ENCODE measurements at regions not wholly inside any gene's neighbourhood (a gene's known extent, or its start where the extent isn't known, plus 50 kb on each side); places are given as distances from the start of the nearest gene placed in this dataset.

DNA sequence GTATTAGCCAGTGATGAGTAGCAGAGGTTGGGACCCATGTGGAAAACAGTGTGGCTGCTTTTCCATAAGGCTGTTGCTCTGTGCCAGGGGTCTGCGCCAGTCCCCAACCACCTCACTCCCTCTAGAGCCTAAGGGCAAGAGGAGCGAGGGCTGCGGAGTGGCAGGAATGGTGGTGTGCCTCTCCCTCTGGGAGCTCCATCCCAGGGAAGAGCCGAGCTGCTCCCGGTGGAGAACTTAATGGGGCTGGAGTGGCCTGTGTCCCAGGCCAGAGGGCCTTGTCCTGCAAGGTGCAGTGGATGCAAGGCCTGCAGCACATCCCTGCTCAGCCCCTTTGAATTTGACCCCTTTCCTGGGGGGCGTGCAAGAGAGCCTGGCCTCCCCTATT lies 105.4 kb upstream of the GRXCR1 start:
- H3K4me1 ChIP-seq = no peaks in the 10 kb centered on the region
- no peak overlapping the region for H3K4me3 ChIP-seq
- WGBS, 2 donors = 95 to 97% methylated on average over 5 to 6 of the region's 6 CpGs
- no peak overlapping the region for H3K27ac ChIP-seq
- intact Hi-C loops (cut with DNase I; ENCODE audit: low total_unique reads) = no loop called here
- H3K9me3 ChIP-seq = no peaks in the 10 kb centered on the region
- no peaks in the 10 kb centered on the region for H3K27me3 ChIP-seq
- H3K36me3 ChIP-seq (ENCODE audit: low read depth, missing control alignments) = no peaks in the 10 kb centered on the region
- DNase-seq = no peak
- TF ChIP-seq POLR2A (IDR thresholded peaks at IDR 0.05) = no peak
- TF ChIP-seq, protein P1, sequence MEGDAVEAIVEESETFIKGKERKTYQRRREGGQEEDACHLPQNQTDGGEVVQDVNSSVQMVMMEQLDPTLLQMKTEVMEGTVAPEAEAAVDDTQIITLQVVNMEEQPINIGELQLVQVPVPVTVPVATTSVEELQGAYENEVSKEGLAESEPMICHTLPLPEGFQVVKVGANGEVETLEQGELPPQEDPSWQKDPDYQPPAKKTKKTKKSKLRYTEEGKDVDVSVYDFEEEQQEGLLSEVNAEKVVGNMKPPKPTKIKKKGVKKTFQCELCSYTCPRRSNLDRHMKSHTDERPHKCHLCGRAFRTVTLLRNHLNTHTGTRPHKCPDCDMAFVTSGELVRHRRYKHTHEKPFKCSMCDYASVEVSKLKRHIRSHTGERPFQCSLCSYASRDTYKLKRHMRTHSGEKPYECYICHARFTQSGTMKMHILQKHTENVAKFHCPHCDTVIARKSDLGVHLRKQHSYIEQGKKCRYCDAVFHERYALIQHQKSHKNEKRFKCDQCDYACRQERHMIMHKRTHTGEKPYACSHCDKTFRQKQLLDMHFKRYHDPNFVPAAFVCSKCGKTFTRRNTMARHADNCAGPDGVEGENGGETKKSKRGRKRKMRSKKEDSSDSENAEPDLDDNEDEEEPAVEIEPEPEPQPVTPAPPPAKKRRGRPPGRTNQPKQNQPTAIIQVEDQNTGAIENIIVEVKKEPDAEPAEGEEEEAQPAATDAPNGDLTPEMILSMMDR (IDR thresholded peaks at IDR 0.05) = no peak

GRCh38 chr4:42786350-42787078 lies 106.0 kb upstream of the GRXCR1 start:
- H3K27ac ChIP-seq = no peak overlapping the region
- H3K4me3 ChIP-seq = no peak overlapping the region
- H3K27me3 ChIP-seq = no peaks in the 10 kb centered on the region
- H3K4me1 ChIP-seq = no peaks in the 10 kb centered on the region
- intact Hi-C loops (cut with DNase I; ENCODE audit: low total_unique reads) = no loop called here
- no peak for TF ChIP-seq POLR2A (IDR thresholded peaks at IDR 0.05)
- TF ChIP-seq, protein P1 (IDR thresholded peaks at IDR 0.05) = no peak
- H3K9me3 ChIP-seq = no peaks in the 10 kb centered on the region
- H3K36me3 ChIP-seq (ENCODE audit: low read depth, missing control alignments) = no peaks in the 10 kb centered on the region
- WGBS, 2 donors = 55 to 71% methylated on average over 4 to 6 of the region's 6 CpGs
- DNase-seq = no peak

DNA sequence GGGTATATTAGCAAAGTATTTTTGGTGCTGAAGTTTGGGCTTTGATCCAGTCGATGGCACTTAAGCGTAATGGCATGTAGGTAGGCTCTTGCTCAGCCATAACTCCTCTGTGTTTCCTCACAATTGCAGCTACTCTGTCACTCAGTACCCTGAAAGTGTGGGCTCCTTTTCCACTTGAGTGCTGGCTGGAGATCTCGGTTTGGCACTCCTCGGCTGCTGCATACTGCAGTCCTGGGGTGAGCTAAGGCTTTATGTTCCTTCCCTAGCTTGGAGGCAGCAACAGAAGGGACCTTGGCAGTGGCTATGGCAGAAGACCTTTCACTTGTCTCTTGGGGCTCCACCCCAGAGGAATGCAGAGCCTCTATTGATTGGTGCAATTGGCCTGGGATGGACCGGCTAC lies 106.7 kb upstream of the GRXCR1 start:
- no peak overlapping the region for H3K4me3 ChIP-seq
- H3K9me3 ChIP-seq = no peaks in the 10 kb centered on the region
- no peaks in the 10 kb centered on the region for H3K4me1 ChIP-seq
- intact Hi-C loops (cut with DNase I; ENCODE audit: low total_unique reads) = no loop called here
- DNase-seq = no peak
- no peak overlapping the region for H3K27ac ChIP-seq
- no peak for TF ChIP-seq POLR2A (IDR thresholded peaks at IDR 0.05)
- TF ChIP-seq, protein P1 (IDR thresholded peaks at IDR 0.05) = no peak
- no peaks in the 10 kb centered on the region for H3K36me3 ChIP-seq (ENCODE audit: low read depth, missing control alignments)
- WGBS, 2 donors = 82 to 91% methylated on average over 4 to 5 of the region's 5 CpGs
- H3K27me3 ChIP-seq = no peaks in the 10 kb centered on the region

DNA sequence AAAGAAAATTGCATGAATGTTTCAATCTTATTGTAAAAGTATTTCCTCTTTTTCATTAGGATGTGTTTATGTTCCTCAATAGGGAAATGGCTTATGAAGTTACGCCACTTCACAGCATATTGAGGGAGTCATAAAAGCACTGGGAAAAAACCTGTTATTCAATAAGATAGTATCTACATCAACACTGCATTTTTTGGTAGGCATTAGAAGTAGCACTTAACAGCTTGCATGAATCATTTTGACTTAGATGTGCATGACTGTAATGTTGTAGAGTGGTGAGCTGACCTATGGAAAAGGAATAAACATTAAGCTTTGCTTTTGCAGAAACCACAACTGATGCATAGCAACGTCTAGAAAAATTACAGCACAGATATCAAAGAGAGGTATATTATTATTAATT lies 111.2 kb upstream of the GRXCR1 start:
- TF ChIP-seq POLR2A (IDR thresholded peaks at IDR 0.05) = no peak
- TF ChIP-seq, protein P1 (IDR thresholded peaks at IDR 0.05) = no peak
- H3K9me3 ChIP-seq = no peaks in the 10 kb centered on the region
- no peak overlapping the region for H3K27ac ChIP-seq
- H3K4me1 ChIP-seq = no peaks in the 10 kb centered on the region
- WGBS, 2 donors = 73 to 76% methylated on average over 2 of the region's 2 CpGs
- no peak for DNase-seq
- intact Hi-C loops (cut with DNase I; ENCODE audit: low total_unique reads) = no loop called here
- H3K27me3 ChIP-seq = no peaks in the 10 kb centered on the region
- H3K36me3 ChIP-seq (ENCODE audit: low read depth, missing control alignments) = no peaks in the 10 kb centered on the region
- H3K4me3 ChIP-seq = no peak overlapping the region

DNA sequence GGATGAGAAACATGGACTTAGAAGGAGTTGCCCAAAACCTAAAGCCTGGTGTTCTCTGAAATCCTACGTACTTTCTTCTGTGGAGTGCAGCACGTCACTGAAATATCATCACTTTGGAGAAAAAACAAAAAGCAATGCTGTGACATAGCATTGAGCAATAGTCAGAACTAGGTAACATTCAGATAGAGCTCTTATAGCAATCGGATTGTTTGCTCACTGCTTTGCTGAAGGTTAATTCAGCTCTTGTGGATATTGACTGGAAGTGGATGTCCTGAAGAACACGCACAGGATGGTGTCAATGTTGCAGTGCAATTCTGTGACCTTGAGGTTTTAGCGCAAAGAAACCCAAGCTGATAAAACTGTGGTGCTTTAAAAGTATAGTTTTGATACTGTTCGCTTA lies 114.2 kb upstream of the GRXCR1 start:
- 38 to 54% methylated on average over 6 of the region's 6 CpGs for WGBS, 2 donors

More for the DNA sequence above, 114.2 kb upstream of the GRXCR1 start:
- TF ChIP-seq, protein P1 (IDR thresholded peaks at IDR 0.05) = no peak
- intact Hi-C loops (cut with DNase I; ENCODE audit: low total_unique reads) = no loop called here
- no peaks in the 10 kb centered on the region for H3K4me1 ChIP-seq
- no peak for DNase-seq
- H3K27ac ChIP-seq = no peak overlapping the region
- H3K4me3 ChIP-seq = no peak overlapping the region
- no peaks in the 10 kb centered on the region for H3K36me3 ChIP-seq (ENCODE audit: low read depth, missing control alignments)
- no peaks in the 10 kb centered on the region for H3K27me3 ChIP-seq
- no peaks in the 10 kb centered on the region for H3K9me3 ChIP-seq
